Mesenteric fat pad (tissue), 1 donor: ENCODE measurements at regions not wholly inside any gene's neighbourhood (a gene's known extent, or its start where the extent isn't known, plus 50 kb on each side); places are given as distances from the start of the nearest gene placed in this dataset.
"Not testable (repeated sequence)": the region's sequence is repeated elsewhere in the genome, so short reads cannot be mapped to it uniquely, and the experiment has no call there.

Experiments
- DNase-seq: peaks from one replicate; pipeline ENCODE4 v3.0.0-alpha.2; 2020; ENCODE audit warnings: low spot score
- donor health status: DM: yes; HTN: yes; CAD: no.

DNA sequence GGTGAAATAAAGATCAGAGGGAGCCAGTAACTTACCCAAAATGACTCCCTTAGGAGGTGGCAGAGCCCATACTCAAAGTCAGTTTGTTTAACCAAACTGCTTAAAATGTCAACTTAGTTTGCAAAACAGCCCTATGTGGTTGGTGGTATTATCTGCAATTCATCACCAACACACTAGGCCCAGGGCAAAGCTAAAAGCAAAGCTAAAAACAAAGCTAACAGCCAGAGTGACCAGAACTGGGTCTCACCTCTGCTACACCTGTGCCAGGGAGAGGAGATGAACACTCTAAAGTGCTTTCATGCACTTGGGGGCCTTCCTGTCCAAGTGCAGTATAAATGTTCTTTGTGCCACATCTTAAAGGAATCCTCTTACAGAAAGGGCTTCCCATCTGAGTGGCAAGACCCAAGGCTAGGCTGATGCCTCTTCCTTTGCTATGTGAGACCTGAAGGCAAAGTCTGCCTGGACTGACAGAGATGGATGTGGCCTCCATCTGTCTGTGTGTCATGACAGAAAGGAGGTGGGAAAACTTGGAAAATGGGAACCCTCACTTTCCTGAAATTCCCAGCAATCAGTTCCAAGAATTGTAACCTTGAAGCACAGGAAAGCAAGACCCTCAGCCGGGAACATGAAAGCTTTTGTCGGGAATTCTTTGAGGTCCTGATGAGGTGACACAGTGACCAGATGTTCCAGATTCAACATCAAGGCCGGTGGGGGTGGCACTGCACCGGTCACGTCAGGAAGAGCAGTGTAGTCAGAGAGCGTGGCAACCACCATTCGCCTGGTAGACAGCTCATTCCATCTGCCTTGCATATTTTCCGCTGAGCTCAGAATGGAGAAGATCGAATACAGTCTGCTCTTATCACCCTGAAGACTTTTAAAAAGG, 214.3 kb upstream of the PLGLB2 start:
- DNase-seq, result not testable (repeated sequence)

DNA sequence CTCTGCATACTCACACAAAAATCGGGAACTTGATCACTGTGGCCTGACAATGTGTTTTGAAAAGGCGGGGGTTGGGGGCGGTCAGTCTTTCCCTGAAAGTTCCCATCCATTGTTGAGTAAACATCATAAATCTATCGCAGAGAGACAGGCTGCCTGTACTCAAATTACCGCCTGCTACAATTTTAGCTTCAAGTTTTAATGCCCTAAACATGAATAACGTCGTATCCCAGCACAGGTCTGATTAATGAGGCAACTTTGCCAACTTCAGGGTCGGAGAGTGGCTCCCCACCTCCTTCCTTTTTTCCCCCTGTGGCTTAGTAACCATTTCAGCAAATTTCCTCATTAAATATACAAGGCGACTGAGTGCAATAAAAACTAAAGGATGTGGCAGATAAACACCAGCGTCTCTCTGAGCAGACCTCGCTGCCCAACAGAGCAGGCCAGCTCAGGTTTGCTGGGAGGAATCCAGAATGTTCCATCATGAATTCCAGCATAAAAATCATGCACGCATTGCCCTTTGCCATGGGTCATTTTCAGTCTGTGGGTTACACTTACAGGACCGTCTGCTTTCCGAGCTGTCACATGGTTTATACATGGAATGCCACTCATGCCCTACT, 213.5 kb upstream of the PLGLB2 start:
- not testable (repeated sequence) for DNase-seq

DNA sequence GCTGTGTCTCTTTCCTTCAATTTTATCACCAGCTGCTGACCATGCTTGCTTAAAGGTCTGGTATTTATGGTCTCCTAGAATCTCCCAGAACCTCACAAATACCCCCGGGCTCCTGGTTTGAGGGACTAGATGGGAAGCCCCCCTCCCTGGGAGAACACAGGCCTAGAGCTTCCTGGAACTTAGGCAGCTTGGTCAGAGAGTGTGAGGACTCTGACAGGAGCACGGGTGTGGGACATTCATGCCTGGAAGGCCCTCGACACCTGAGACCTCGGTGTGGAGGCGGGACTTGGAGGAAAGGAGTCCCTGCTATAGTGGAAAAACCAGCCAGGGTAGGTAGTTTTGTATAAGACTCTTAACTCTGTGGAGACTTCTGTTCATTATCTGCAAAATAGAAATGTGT, 211.5 kb upstream of the PLGLB2 start:
- not testable (repeated sequence) for DNase-seq

DNA sequence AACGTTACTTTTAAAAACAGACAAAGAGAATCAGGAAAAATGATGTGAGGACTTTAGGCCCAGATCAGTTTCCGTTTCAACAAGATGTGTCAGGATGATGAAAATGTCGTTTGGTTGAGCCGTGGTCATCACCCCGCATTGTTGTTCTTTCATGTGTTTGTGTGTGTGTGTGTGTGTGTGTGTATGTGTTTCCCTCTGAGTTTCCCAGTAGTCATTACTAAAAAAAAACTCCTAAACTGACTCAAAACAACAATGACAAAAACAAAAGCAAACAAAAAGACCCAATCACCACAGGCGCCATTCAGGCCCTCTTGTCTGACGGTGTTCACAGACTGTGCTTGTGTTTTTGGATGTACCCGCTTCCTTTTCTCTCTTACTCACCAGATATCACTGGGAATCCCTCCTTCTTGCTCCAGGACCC, 210.6 kb upstream of the PLGLB2 start:
- not testable (repeated sequence) for DNase-seq

DNA sequence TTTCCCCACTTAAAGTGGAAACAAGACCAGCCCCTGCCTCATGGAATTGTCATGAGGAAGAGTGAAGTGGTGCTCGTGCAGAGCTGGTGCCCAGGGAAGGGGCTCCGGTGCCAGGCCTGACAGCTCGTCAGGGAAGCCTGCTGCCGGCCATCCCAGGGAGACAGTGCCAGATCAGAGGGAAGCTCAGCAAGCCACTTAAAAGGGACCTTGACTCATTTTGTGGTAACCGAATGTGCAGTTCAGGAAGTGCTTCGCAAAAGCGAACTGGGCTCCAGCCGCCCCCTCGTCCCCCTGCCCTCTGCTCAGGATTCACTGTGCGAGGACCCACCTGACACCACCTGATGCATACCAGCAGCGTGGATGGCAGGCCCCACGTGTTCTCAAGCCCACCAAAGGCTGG, 209.6 kb upstream of the PLGLB2 start:
- not testable (repeated sequence) for DNase-seq

DNA sequence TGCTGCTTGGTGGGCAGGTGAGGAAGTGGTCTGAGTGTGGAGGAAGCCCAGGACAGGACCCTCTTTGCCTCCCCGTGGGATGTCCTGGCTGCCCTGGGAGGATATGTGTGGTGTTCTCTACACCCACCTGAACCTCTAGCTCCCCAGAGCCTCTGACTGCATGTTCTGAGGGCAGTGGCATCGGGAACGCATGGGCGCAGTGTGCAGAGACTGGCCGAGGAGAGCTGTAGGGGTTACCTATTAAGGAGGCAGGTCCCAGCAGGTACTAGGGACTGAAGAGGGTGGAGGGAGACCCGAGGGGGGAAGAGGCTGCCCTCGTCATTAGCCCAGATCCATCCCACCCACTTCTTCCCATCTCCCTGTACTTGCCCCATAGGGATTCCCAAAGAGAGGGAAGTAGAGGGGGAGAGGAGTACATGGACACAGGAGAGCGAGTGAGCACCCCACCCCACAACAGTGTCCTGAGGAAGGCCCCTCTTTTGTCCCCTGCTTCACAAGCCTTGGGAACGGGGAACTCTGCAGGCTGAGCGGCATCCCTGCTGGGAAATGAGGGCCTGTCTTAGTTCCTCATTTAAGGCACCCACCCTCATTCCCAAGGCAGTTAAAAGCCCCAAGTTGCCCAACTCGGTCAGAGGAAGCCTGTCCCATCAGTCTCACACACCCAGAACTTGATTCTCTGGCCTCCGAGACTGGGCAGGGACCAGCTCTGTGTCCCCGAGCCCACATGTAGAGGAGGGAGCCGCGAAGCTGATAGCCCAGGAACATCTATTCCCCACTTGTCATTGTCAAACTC, 208.5 kb upstream of the PLGLB2 start:
- DNase-seq, result not testable (repeated sequence)

DNA sequence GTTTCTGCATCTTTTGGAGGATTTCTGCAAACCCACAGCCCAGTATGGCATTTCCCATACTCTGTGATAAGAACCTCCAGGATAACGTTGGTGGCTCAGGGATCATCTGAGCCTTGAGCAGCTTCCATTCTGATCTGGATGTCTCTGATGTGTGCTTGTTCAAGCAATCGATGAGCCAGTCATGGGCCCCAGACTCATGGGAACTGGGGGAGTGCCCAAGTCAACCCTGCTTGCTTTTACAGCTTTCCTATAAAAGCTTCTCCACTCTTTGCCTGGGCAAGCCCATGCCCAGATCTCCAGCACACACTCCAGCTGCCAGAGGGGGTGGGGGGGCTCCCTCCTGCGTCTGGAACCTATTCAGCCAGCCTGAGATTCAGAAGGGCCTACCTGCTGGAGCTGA, 207.6 kb upstream of the PLGLB2 start:
- DNase-seq, result not testable (repeated sequence)

DNA sequence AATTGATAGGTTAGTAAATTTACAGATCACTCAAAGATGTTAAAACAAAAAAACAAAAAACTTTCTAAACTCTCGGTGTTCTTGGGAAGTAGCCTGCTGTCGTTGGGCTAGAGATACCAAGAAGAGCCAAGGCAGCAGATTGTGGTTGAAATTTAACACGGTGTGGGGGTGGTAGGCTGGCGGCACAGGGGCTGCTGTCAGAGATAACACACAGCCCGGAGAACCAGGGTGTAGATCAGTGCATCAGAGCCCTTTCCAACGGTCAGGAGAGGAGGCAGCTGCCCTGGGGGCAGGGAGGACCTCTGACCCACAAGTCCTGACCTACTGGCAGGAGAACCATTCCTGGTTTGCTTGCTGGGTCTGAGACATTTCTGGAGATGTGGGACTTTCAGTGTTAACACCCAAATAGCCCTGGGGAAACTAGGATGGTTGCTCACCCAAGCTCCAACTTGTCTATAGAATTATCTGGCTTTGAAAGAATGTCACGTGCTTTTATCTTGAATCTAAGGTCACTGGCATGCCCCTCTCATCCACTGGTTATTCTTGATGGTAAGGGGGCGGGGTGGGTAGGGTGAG, 205.2 kb upstream of the PLGLB2 start:
- DNase-seq, result not testable (repeated sequence)

DNA sequence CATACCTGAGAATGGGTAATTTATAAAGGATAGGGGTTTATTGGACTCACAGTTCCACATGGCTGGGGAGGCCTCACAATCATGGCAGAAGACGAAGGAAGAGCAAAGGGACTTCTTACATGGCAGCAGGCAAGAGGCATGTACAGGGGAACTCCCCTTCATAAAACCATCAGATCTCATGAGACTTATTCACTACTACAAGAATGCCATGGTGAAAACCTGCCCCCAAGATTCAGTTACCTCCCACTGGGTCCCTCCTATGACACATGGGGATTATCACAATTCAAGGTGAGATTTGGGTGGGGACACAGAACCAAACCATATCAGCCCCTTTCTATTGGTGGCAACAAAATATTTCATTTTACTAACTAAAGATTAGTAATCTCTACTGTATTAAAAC, 204.1 kb upstream of the PLGLB2 start:
- not testable (repeated sequence) for DNase-seq

DNA sequence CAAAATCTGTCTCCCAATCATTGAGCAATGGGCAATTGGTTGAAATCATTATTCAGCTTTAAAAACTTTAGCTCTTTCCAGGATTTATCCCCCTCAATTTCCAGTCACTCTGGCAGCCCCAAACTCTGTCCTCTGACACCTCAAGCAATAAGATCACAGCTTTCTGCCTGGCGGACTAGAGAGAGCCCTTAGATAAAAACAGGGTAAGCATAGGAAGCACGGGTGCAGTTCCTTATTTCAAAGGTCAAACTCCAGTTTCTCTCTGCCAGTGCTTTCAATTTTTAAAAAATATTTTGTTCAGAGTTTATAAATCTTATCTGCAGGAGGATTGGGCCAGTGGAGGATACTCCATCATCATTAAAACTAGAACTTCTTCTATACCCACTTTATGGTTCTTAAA, 200.8 kb upstream of the PLGLB2 start:
- DNase-seq, result not testable (repeated sequence)

DNA sequence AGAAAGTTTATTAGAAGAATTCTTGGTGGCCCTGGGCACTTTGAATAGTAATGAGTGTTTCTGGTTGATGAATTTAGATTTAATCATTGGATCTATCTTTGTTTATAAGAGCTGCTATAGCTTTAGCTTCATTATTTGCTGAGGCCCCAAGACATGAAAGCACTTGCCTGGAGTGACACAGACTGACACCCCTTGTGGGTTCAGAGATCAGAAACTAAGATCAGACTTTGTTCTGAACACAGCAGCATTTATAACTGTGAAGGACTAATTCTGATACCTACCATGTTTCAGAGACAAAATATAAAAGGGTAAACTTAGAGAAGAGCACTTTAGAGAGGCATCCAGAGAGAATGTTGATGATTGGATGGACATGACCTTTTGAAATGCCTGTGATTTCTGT, 199.9 kb upstream of the PLGLB2 start:
- not testable (repeated sequence) for DNase-seq

DNA sequence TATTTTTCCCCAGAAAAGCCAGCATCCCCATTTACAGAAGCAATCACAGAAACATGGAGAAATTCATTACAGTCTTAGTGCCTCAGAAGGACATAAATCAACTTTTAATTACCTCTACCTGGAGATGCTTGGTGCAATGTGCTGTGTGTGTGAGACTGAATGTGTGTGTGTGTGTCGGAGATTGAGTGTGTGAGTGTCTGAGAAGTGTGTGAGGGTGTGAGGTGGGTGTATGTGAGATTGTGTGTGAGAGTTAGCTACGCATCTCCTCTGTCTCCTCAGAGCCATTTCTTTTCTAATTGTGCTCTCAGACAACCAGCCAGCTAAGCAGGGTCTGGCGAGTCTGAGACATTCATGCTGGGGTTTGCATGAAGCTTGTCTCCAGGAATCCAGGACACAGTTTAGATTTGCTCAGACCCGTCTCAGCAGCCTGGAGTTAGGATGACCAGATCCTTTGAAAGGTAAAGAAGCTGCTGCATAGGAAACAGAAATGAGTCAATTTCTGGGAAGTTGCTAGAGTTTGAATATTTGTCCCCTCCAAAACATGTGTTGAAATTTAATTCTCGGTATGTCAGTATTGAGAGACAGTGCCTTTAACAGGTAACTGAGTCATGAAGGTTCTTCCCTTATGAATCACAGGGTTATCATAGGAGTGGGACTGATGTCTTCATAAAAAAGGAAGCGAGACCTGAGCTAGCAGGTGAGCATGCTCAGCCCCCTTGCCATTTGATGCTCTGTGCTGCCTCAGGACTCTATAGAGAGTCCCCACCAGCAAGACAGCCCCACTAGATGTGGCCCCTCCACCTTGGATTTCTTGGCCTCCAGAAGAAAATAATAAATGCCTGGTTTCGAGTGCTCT, 199.0 kb upstream of the PLGLB2 start:
- not testable (repeated sequence) for DNase-seq

DNA sequence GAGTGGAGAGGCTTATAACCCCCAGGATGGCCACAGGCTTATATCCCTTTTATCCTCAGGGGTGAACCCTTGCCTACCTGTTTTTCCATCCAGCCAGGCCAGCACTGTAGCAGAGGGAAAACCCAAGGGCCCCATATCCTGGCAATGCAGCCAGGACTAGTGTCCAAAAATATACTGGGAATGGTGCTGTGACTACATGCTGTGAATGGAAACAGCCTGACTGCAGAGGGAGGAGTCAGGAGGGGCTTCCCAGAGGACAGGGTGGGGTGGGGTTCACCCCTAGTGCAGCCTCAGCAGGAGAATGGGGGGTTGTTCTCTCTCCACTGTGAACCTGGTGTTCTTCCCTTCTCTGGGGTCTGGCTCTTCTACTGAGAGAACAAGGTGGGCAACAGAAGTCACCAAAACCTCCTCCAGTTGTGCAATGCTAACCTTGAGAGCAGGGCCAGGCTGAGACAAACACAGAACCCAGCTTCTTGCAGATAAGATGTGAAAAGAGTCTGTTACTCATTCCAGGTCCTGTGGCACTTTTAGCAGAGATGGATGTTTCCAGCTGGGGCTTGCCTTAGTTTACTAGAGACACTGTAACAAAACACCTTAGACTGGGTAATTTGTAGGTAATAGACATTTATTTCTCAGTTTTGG, 198.2 kb upstream of the PLGLB2 start:
- not testable (repeated sequence) for DNase-seq

DNA sequence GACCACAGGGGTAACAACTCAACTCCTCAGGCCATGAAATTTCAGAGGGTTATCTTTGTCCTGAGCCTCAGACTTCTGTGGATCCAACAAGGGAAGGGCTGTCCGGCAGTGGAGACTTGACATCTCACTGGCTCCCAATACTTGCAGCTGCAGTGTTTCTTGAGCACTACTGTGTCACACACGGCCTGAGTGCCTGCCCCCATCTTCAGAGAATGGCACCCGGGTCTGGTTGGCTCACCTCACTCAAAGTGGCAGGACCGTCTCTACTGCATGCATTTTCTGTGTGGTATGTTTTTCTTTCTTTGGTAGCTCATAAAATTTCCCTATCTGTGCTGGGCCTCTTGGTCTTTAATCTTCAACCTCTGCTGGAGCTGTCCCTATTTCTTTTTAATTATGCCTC, 193.2 kb upstream of the PLGLB2 start:
- not testable (repeated sequence) for DNase-seq

DNA sequence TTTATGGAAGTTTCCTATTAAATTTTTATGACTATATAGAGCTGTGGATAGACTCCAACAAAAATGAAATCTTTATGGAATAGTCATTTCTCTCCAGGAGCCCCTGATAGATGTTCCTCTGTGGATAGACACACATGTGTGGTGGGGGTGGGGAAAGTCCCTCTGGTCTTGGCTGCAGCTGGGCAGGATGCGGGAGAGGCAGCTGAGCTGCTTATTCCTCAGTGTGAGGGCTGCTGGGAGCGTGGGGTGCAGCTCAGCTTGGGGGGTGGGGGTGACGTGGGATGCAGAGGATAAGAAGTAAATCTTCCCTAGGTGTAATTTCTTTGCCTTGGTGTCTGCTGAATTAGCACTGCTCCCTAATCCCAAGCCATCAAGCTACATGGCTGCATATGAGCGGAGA, 192.8 kb upstream of the PLGLB2 start:
- DNase-seq, result not testable (repeated sequence)

DNA sequence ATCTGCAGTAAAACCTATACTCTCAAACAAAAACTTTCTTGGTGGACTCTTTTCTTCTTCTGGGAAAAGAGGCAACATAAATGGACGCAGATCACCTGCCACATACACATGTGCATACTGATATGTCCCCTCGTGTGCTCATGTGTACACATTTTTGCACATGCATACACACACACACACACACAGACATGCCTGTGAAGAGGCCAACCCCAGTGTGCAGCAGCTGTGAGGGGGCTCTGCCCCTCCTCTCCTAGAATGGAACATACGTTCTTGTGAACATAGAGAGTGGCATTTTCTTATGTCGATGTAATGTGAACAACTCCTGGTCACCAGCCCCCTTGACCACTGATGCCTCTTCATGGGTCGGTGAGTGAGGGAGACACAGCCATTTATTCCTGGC, 188.9 kb upstream of the PLGLB2 start:
- not testable (repeated sequence) for DNase-seq

DNA sequence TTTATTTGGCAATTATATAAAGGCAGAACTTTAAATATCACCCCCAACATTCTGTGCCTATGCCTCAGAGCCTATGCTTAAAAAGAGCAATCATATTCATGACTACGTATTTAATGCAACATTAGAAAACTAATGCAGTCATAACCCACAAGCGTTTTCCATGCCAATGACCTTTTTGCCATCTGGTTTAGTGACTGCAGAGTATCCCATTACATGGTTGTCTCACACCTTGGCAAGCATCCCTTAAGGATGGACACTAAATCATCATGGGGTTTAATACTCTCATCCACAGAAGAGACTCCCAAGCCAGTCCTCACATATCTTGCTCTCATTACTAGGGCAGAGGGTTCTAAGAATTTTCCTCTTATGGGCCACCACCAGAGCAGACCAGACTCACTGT, 188.2 kb upstream of the PLGLB2 start:
- DNase-seq, result not testable (repeated sequence)

DNA sequence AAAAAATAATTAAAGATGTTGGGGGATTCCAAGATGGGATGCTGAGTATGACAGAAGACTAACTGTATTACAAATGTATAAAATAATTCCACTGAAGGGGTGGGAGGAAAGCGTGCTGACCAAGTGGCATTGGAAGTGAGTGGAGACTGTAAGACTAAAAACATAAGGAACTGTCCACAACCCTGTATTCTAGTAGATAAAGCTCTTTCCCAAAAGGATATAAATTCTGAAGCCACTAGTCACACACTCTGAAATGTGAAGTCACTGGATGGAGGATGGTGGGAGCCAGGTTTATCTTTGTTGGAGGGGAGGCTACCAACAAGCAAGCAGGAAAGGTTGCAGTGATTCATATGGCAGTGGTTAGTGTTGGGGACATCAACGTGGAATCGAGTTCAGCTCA, 182.8 kb upstream of the PLGLB2 start:
- DNase-seq, result not testable (repeated sequence)

DNA sequence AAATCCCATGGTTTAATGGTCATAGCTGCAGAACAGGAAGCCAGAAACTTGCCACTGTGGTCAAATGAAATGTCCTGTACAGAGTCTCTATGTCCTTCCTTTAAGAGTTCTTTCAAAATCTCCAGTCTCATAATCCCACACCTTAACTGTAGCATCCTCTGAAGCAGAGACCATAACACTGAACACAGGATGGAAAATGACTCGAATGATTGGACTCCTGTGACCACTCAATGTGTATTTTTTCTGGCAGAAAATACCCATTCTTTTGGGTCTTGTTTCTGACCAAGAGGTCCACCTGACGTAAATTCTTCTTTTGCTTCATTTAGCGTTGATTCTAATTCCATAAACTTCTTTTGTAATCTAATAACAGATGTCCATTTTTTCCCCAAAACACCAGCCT, 181.4 kb upstream of the PLGLB2 start:
- DNase-seq, result not testable (repeated sequence)

DNA sequence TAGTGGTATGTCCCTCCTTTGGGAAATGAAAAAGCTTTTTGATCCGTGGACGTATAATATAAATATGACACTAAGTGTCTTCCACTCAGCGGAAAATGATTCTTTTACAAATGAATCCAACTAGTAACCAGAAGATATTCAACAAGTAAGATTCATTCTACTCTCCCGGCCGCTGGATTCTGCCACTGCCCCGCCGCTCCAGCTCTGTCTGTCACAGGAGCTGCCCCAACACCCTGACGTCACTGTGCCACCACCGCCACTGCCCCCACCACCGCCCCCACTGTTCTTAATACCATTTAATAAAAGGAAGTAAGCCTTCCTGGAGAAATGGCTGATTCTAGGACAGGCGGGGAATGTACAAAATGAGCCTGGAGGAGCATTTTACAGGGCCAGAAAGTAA, 180.8 kb upstream of the PLGLB2 start:
- DNase-seq, result not testable (repeated sequence)
